CD1c-positive myeloid dendritic cell (primary cell): ENCODE measurements at regions not wholly inside any gene's neighbourhood (a gene's known extent, or its start where the extent isn't known, plus 50 kb on each side); places are given as distances from the start of the nearest gene placed in this dataset.

Experiments
- DNase-seq: peaks from one replicate; pipeline ENCODE4 v3.0.0-alpha.2; 2016; ENCODE audit errors: extremely low spot score

DNA sequence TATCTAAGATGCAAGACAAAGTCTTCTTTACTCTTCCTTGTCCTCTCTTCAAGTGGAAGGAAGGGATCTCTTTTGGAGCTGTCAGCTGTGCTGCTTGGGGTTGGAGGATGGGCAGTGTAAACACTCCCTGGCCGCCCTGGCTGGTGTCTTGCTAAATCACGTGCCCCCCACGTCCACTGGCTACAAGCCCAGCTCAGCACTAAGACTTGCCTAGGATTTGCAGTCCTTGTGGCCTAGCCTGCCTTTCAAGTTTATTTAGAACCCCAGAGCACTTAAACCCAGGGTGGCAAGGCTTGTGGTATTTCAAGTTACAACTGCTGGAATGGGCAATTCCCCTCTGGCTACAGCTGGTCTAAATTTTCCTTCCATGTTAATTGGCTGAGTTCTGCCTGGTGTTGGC lies 272.4 kb upstream of the MYO3A start:
- DNase-seq = no peak

GRCh38 chr10:25666276-25666675 lies 267.8 kb upstream of the MYO3A start:
- DNase-seq = no peak

DNA sequence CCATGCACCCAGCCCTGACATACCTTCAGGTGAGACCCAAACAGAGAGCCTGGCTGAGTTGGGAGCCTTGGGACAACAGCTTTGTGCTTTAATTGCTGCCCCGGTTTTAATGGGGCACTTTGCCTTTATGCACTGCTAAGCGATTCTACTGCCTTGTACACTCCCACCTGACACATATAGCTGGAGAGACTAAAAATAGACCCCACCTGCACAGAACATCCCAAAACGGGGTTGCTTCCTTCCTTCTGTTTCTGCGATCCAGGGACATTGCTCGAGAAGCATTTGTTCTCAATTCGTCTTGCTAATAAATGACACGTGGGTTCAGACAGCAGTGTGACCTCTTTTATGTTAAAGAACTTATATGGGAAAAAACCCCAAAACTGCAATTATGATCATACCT lies 258.8 kb upstream of the MYO3A start:
- no peak for DNase-seq

GRCh38 chr10:25675615-25676014 lies 258.4 kb upstream of the MYO3A start:
- no peak for DNase-seq

- no peak for DNase-seq
Observed at GRCh38 chr10:25678220-25678619, 255.8 kb upstream of the MYO3A start.

- DNase-seq = no peak
Observed at GRCh38 chr10:25678666-25679065, 255.4 kb upstream of the MYO3A start.

DNA sequence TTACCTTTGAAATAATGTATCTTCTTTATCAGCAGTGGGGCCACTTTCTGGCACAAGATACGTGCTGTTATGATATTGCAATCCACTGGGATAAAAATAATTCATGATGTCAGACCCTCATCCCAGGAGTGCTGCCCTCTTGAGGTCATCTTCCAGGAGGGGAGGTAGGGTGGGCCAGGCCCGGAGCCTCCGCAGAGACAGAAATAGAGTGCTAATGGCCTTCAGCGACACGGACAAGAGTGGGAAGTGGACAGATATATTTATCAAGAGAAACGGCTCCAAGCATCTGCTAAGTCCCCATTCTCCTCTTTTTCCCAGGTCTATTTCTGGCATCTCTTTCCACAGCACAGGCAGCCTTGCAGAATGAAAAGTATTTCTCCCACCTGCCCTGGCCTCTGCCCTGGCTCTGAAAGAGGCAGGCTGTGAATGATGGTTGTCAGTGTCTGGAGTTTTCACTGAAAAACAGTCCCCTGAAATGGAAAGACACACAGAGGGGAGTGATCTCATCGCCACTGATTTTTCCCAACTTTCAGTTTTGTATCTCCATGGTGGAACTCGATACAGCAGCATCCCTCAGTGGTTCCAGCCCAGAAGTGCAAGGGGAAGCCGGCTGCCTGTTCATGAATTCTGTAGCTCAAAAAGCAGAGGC lies 251.7 kb upstream of the MYO3A start:
- no peak for DNase-seq

GRCh38 chr10:25683344-25683743 lies 250.7 kb upstream of the MYO3A start:
- DNase-seq = no peak

DNA sequence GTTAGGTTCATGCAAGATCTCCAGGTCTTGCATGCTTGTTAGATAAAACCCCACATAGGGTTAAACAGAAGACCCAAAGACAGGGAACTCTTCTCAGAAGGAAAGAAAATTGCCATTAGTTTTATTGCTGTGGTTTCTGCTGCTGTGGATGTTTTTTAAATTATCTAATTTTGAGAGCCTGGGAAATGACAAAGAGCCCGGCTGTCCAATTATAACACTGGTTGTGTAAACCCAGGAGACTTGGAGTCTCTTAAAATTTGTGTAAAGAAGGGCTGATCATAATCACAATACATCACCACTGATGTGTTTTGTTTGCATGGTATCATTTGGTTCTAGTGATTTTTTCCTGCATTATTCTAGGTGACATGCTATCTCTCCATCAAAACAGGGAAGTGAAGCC lies 246.5 kb upstream of the MYO3A start:
- DNase-seq = no peak

- no peak for DNase-seq
Observed at GRCh38 chr10:25689346-25690100, 244.5 kb upstream of the MYO3A start.

DNA sequence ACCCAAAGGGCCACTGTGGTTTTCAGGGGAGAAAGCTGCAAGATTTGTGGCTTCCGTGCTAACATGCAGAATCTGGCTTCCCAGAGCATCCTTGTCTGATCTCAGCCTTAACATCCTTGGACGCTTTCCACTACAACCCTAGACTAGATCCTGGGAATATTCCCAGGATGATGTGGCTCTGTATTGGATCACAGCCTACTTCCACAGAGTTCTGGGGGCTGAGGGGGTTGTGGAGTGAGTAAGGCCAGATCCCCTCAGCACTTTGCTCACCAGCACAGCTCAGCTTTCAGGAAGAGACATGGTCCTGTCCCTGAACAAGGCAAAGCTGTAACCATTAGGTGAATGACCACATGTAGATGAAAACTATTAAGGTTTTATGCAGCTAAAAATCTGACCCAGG lies 241.3 kb upstream of the MYO3A start:
- no peak for DNase-seq

DNA sequence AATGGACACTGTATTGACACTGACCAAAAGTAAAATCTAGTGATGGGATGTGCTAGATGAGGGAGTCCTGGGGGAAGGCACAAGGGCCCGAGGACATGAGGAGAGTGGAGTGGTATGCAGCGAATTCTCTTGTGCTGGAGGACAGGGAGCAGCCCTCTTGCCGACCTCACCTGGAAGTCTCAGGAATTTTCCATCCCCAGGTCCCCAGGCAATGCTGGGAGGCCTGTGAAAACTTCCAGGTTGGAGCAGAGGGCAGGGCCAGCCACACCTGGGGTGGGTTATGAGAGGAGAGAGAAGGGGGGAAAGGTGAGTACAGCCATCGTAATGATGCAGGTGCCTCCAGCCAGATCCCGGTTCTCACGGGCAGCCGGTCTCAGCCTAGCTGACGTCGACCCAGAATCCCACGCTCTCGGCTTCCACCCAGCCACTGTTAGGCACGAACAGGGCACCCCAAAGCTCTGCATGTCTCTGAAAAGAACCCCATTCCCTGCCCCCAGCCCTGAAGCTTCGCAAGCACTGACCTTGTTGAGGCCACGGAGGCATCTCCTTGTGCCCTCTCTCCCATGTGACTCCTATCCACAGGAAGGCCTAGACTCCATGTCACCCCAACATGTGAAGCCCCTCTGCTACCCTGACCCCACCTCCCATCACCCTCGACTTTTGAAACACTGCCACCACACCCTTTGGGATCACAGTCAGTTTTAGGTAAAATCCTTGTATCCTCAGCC lies 239.7 kb upstream of the MYO3A start:
- DNase-seq = no peak

- no peak for DNase-seq
Observed at GRCh38 chr10:25694971-25695370, 239.1 kb upstream of the MYO3A start.

DNA sequence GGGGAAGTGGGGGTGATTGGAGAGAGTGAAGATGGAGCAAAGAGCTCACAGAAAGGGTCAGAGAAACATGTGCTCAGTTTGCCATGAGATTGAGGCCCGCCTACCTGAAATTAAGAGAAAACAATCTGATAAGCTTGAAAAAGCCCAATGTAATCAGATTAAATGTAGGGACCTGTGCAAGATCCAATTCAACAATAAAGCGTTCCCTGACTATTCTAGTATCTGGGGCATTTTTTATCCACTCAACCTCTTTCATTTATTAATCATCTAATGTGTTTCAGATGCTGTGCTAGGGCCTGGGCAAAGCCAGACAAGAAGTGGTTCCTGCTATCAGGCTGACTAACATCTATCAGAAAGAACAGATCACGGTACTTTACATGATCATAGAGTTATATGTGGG lies 238.4 kb upstream of the MYO3A start:
- DNase-seq = no peak

DNA sequence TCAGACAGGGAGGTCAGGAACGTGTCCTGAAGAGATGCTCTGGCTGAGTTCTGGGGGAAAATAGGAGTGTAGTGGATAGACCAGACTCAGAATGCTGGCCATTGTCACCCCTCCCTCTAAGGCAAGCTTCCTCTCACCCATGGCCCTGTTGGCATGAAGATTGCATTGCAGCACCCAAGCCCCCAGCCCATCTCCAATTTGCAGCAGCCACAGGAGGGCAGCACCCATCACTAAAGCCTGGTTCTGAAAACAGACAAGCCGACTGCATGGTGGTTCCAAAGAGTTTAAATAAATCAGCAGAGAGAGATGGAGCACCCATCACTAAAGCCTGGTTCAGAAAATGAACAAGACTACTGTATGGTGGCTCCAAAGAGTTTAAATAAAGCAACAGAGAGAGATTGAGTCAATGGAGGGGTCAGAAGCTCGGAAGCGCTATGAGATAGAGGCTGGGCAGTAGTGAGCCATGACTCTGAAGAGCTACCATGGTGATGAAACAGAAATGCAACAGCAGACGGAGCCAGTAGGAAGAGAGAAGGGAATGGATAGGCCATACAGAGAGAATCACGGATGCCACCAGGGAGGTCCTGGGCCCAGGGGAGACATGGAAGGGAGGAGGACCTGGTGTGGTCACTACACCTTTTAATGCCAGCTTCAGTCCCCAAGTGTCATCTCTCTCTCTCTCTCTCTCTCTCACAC lies 237.9 kb upstream of the MYO3A start:
- no peak for DNase-seq

GRCh38 chr10:25697412-25697811 lies 236.6 kb upstream of the MYO3A start:
- DNase-seq = no peak

GRCh38 chr10:25698638-25699037 lies 235.4 kb upstream of the MYO3A start:
- DNase-seq = no peak

DNA sequence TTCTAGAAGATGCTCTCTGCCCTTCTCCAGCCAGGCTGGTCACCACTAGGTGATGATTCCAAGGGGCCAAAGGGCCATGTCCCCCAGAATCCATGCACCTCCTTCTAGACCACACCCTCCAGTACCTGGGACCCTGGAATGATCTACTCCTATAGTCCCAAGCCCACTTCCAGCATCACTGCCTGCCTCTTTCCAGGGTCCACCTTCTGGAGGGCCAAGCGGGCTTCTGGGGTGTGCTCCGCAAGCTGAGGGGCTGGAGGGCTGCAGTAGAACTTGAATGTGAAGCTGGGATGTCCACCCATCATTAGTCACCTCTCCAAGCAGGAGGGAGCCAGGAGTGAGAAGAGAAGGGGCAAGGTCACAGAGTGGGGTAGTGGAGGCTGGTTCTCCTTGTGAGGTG lies 234.4 kb upstream of the MYO3A start:
- no peak for DNase-seq

DNA sequence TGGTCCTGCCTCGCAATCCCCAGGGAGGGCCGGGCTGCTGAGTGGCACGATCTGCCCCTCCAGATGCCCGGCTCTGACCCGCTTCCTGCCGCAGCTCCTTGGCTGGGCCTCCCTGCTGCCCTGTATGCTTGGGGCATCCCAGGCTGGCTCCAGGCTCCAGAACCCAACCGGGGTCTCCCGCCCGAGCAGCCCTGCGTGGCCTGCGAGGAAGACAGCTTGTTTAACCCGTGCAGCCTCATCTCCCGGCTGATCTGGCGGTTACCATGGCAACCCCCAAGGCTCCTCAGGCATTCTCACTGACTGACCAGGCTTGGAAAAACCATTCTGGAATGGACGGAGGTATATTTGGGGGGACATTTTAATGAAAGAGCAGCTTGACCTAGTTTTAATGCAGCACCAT lies 232.4 kb upstream of the MYO3A start:
- no peak for DNase-seq

- no peak for DNase-seq
Observed at GRCh38 chr10:25704622-25705021, 229.4 kb upstream of the MYO3A start.

- DNase-seq = no peak
Observed at GRCh38 chr10:25707572-25707971, 226.5 kb upstream of the MYO3A start.

- no peak for DNase-seq
Observed at GRCh38 chr10:25707976-25708671, 225.9 kb upstream of the MYO3A start.
